GM18508 (cell line): ENCODE measurements at regions not wholly inside any gene's neighbourhood (a gene's known extent, or its start where the extent isn't known, plus 50 kb on each side); places are given as distances from the start of the nearest gene placed in this dataset.
"Not testable (repeated sequence)": the region's sequence is repeated elsewhere in the genome, so short reads cannot be mapped to it uniquely, and the experiment has no call there.

Experiments used
- ATAC-seq: cut with Tn5 transposase; IDR thresholded peaks from one replicate; pipeline ENCODE4 v1.9.1; 2021; ENCODE audit warnings: moderate number of reproducible peaks; ENCODE audit not compliant: insufficient read depth, unreplicated experiment

DNA sequence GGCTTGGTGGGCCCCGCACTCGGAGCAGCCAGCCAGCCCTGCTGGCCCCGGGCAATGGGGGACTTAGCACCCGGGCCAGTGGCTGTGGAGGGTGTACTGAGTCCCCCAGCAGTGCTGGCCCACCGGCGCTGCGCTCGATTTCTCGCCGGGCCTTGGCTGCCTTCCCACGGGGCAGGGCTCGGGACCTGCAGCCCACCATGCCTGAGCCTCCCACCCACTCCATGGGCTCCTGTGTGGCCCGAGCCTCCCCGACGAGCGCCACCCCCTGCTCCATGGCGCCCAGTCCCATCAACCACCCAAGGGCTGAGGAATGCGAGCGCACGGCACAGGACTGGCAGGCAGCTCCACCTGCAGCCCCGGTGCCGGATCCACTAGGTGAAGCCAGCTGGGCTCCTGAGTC is 202.2 kb downstream of the ZC3H11B start:
- ATAC-seq: not testable (repeated sequence)

DNA sequence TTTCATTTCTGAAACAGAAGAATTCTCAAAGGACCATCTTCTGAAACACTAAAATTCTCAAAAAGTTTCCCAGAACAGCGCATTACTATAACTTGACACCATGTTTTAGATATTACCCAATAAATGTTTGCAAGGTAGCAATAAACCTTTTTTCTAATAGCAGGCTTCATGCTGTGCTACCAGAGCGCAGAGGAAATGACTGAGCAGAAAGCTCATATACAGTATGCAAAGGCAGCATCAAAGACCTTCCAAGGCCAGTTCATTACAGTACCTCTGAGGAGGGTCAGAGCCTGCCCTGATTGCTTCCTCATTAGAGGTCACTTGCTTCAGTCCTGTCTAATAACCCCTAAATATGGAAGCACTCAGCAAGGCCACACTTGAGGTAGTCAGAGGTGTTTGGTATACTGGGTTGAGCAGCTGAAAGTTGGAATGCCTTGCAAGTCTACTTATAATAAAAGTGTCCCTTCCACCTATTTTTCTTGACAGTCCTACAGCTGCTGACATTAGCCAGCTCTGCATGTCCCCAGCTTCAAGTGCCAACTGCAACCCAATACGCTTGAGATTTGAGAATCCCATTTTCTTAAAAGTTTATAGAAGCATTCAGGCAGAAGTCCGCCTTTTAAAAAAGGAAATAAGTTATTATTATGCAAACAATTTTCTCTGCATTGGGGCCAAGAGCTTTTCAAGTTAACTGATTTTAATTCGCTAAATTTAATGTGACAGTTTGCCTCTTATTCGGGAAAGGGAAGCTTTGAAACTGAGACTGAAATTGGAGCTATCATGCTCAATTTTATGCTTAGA is 207.2 kb downstream of the ZC3H11B start:
- ATAC-seq: no peak

DNA sequence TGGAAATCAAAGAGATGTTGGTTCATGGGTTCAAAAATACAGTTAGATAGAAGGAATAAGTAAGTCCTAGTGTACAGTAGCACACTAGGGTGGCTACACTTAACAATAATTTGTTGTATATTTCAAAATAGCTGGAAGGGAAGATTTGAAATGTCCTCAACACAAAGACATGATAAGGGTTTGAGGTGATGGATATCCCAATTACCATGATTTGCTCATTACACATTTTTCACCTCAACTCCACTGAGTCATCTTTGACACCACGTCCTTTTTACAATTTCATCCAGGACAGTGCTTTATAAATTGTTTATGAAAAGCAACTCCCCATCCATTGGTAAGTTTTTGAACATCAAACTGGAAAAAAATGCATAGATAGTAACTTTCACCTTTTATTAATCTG is 208.3 kb downstream of the ZC3H11B start:
- ATAC-seq: no peak

DNA sequence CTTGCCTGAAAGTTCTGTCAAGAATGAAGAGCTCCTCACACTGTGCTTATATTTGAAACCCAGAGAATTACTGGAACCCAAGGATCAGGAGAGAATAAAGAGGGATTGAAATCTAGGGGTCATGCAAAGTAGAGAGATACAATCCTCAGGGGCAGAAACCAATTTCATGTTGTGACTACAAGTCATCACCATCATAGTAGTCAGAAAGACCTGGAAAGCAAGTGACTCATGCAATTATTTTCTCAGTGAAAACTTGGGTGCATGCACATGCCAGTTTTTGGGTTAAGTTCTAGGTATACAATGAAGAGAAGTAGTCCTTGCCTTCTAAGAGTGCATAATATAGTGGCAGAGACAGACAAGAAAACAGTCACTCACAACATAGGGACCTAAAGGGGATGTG is 210.0 kb downstream of the ZC3H11B start:
- no peak for ATAC-seq

DNA sequence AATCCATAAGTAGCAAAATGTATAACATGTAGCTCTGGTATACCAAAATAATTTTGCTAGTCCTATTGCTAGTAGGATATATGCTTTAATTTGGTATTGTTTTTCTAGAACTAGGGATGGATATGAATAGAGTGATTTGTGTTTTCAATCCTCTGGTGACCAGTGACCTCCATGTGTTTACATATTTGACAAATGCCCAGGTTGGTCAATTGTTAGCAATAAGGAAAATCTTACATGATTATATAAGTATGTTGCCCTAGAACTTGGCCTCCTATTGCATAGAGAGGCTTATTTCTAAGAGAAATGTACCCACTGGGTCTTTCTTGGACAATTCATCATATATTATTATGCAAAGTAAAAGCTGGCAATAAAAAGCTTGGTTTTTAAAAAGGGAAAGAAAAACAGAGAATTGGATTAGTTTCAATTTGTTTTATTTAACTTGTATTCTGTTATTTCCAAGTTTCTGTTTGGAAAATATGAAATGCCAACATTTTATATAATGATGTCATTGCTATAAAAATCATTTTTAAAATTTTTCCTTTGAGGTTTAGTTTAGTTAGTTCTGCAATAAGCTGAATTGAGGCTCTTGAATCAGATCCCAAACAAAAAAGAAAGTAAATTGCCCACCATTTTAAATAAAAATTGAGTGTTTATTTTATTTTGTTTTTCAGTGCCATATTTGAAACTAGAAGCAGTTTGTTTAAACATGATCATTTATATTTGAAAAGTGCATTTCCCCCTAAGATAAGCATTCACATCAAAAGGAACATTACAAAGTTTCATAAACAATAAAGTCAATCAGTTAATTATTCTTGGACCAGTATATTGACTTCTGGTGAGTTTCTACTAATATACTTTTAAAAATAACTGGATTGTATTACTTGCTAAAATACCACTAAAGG is 210.9 kb downstream of the ZC3H11B start:
- no peak for ATAC-seq

DNA sequence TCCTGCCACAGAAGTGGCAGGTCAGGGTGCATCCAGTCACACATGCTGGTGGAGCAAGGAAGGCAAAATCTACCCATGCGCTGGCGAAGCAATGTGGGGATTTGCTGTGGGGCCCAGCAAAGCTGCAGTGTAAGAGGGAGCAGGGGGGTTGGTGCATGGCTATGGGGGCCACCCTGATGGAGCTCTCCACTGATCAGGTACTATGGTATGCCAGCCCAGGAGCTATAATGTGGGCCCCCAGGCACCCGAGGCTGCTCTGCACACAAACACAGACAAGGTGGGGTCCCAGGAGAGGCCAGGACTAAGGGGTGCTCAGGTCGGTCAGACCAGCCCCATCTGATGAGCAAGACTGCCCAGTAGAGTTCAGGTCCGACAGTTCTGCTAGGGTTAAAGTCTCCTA is 213.5 kb downstream of the ZC3H11B start:
- ATAC-seq: no peak

DNA sequence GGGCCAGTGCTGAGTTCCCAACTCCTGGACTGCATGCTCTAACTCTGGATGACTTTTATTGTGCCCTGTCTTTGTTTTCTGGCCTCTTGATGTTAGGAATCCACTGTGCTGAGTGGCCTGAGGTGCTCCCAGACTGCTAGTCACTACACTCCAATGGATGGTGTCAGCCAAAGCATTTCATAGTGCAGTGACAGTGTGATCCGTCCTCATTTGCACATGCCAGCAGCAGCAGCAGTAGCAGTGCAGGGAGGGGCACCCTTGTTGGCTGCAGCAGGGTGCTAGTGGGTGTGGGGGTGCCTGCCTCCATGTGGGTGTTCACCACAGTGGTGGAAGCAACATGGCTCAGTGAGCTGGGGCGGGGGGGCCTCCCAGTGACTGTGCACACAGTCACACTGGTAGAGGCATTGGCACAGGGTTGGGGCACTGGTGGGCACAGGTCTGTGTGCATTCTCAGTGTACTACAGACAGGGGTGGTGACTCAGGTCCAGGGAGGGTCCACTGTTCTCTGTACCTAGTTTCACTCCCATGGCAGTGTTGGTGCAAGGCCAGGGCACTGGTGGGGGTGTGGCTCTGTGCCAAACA is 214.0 kb downstream of the ZC3H11B start:
- ATAC-seq: no peak

DNA sequence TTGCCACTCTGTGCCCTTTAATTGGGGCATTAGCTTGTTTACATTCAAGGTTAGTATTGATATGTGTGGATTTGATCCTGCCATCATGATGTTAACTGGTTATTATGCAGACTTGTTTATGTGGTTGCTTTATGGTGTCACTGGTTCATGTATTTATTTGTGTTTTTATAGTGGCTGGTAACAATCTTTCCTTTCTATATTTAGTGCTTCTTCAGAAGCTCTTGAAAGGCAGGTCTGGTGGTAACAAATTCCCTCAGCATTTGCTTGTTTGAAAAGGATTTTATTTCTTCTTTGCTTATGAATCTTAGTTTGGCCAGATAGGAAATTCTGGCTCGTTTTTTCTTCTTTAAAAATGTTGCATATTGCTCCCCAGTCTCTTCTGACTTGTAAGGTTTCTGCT is 215.4 kb downstream of the ZC3H11B start:
- no peak for ATAC-seq

DNA sequence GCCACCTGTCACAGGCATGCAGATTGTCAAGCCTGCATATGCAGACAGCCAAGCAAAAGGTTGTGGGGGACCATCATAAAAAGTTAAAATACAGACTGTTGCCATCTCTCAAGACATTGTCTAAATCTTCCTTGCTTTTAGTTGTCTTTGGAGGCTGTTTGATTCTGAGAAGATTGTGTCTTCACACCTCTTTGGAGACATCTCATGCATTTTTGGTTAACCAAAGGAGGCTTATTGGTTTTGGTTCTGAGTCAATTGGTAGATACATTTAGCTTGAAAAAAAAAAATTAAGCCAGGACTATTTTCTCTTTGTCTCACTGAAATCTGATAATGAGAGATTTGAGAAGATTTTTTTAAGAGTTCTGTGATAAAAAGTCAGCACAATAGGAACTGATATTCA is 217.6 kb downstream of the LYPLAL1 start:
- no peak for ATAC-seq

DNA sequence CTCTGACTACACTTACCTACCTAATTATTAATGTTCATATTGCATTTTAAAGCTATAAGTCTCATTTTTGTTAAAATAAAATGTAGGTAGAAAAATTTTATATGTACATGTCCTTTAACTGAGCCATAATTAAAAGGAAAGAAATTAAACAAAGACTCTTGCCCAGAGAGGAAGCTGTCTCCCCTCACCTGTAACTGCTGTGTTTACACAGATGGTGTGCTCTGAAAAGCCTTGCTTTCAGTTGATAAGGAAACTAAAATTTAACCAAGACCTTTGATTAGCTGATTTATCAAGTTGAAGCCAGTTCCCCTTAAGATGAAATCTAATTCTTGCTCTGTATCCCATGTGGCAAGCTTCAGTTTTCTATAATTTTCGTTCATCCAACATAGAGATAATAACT is 213.5 kb downstream of the LYPLAL1 start:
- ATAC-seq: no peak

DNA sequence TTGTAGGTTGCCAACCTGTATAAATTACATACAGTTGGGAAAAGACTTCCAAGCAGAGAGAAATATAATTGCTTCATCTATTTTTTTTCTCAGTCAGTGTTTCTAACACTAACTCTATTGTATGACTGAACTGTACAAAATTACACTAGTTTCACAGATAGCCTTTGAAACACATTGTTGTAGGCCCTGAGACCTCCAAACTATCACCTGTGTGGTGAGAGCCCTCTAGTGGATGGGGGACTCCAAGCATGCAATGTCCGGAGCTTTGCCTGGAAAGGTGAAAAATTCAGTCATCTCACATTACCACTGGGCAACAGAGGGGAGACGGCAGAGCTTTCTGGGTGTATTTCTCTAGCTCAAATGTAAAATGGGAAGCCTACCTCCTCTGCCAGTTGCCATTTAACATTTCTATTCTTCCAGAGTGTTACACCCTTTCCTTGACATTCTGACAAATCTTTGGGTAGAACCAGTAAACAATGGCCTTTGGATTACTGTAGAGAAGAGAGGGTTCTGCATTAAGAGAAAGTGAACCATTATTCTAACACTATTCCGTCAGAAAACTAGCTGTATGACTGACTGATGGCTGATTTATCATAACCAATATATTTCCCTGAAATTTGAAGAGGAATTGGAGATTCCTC is 212.2 kb downstream of the LYPLAL1 start:
- ATAC-seq: peak; percentile 94

DNA sequence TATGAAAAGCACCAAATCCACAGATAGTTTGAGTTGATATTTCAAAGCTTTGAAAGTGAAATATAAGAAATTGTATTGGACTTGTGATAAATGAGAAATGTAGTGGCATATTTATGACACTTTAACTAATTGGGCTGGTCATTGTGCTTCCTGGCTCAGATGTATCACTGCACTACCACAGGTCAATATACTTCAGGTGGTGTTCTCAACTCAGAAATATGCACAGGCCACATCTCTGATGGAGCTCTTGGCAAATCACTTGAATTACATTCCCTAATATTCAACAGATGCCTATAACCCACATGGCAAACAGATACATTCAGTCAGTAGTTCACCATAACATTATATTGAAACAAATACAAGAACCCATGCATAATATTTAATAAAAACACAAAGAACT is 209.6 kb downstream of the LYPLAL1 start:
- ATAC-seq: no peak

DNA sequence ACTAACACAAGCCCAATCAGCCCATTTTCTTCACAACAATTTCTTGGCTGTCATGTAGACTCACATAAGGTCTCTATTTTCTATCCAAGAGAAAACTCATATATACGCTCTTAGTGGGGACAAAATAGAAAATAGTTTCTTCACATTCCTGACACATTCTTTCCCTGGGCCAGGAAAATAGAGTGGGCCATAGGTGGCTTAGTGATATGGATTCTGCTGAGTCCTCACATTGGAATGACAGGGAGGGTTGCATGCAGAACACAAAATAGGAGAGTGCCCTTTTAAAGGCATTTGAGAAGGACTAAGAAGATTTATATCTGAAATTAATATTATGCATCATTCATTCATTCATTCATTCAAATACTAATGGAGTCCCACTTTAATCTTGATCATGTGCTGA is 207.7 kb downstream of the LYPLAL1 start:
- ATAC-seq: no peak

DNA sequence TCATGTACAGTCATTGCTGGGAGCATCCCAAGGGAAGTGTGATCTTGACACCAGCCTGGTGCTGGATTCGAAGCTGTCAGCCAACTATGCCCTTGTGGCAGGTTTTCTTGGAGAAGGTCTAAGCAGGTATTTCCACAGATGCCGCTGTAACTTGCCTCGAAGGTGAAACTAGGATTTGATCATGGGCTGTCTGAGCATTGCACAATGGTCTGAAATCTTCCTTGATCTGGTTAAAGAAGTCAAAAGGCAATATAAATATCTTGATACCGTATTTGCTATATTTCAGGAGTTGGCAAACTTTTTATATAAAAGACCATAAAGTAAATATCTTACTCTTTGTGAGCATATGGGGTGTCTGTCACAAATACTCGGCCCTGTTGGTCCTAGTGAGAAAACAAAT is 206.8 kb downstream of the LYPLAL1 start:
- no peak for ATAC-seq

DNA sequence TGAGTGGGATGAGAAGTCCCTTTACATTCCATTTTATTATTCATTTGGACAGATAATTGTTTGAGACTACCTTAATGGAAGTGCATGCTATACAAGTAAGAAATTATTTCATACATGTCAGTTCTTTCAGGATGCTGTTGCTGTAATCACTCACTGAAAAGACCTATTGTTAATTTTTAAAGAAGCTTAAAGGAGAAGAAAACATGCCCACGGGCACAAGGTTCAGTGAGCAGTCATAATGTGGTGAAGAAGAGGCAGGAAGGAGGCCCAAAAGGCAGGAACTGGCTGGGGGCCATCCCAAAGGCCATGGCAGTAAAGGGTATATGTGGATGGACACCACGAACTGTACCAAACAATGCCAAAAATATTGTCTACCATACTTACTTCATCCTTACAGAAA is 206.0 kb downstream of the LYPLAL1 start:
- no peak for ATAC-seq

DNA sequence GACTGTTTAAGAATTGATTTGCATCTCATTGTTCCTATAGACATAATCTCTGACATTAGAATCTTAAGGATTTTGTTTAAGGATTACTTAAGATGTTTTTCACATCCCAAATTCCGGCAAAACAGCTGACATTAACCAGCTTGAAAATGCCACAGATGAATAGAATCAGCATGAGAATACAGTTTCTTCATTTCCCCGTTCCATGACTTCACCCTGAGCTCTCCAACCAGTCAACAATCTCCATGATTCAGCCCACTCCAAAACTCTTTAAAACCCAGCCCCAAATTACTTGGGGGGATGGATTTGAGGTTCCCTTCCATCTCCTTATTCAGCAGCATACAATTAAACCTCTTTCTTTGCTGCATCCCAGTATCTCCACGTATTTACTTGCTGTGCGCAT is 201.0 kb downstream of the LYPLAL1 start:
- ATAC-seq: no peak

DNA sequence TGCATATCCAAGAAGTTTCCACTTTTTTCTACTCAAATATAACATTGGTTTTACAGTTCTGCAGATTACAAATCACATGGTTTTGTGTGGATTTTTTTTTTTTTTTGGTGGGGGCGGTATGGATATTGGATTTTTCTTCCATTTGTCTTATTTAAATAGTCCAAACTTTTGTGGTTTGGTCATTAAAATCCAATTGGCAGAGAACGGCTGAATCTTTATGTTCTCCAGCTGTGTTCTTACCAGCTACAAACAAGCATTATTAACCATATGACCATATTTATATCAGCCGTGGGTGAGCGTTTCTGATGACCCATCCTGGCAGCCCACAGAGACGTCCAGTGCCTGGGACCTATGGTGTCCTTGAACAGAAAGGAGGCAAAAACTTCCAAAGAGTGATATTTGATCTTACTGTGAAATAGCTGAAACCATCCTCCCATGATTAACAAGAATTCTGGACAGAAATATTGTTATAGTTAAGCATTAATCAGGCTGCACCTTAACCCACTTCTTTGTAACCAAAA is 200.4 kb downstream of the LYPLAL1 start:
- ATAC-seq: no peak

DNA sequence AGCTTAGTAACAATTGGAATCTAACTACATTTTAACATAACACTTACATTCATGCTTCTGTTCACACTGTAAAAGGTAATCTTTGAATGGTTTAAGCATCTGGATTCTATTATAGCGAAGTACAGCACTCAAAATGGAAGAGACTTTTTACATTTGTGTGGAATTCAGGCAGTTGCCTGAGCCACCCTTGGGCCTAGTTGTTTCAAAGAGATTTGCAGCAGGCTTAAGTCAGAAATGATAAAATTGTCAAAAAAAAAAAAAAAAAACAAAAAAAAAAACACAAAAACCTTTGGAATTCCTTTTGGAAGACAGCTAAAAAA is 199.9 kb downstream of the LYPLAL1 start:
- no peak for ATAC-seq

DNA sequence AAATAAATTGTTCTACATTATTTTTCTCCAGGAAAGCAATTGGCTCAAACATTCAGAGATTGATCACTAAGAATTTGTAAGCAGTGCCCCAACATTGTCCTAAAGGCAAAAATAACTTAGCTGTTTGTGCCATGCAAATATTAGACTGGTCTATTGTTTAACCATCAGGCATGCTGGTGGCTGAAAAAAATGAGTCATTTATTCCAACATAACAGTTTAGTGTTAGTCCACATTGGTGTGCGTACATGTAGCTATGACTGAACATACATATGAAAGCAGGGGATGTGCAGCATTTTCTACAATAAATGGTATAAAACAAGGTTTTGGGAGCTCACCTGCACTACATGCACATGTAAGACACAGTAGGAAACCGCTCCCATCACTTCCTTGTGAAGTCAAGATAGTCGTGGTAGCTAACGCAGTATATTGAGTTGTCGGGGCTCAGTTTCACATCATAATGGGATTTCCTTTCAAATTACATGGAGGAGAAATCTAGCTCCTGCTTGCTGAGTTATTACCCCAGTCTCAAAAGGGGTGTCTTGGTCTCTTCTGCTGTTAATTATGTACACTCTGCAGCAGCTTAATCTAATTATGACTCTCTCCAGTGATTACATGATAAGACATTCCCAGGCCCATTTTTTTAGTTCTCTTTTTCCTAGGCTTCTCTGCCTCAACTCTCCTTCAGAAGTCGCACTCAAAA is 199.4 kb downstream of the LYPLAL1 start:
- ATAC-seq: no peak

DNA sequence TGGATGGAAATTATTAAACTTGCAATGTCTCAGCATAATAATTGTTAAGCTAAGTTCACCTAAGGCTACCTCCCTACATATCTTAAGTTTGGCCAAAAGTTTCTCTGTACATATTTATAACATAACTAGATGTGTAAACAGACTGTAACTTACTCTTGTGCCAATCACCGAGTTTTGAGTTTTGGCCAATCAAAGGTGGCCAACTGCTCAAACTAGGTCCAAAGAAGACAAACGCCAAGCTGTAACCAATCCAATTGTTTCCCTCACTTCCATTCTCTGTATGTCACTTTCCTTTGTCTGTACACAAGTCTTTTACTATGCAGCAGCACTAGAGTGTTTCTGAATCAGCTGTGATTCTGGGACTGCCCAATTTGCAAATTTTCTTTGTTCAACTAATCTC is 197.8 kb downstream of the LYPLAL1 start:
- ATAC-seq: no peak
